Peyer's patch (tissue), 4 donors: ENCODE measurements at regions not wholly inside any gene's neighbourhood (a gene's known extent, or its start where the extent isn't known, plus 50 kb on each side); places are given as distances from the start of the nearest gene placed in this dataset.

Experiments used
- DNase-seq, 3 donors: peaks; one replicate each; pipeline ENCODE4 v3.0.0-alpha.2; 2017 to 2019
- H3K27ac ChIP-seq, 4 donors: fragments of 200-600 bp; sonication (generic); one replicate each; pipeline ENCODE4 v1.5.1; 2016 to 2019
- H3K27me3 ChIP-seq, 2 donors: fragments of 200-600 bp; sonication (generic); one replicate each; pipeline ENCODE4 v1.5.1; 2019
- H3K36me3 ChIP-seq, 3 donors: fragments of 200-600 bp; sonication (generic); one replicate each; pipeline ENCODE4 v1.5.1; 2016 to 2019
- H3K4me1 ChIP-seq, 4 donors: fragments of 200-600 bp; sonication (generic); one replicate each; pipeline ENCODE4 v1.5.1; 2016 to 2019
- H3K4me3 ChIP-seq, 4 donors: fragments of 200-600 bp; sonication (generic); 1 replicate in 3 of 4; 2 replicates in 1 of 4; pipeline ENCODE4 v1.5.1; 2016 to 2019; ENCODE audit warnings: mild to moderate bottlenecking in 1 of 4
- H3K9me3 ChIP-seq, 4 donors: fragments of 200-600 bp; sonication (generic); one replicate each; pipeline ENCODE4 v1.5.1; 2016 to 2019; ENCODE audit warnings: mild to moderate bottlenecking in 1 of 4
- CTCF ChIP-seq, 6 experiments: fragments of 450-650 bp in 4 of 6; fragments of 200-600 bp in 2 of 6; sonication (generic) in 1 of 6; IDR thresholded peaks; one replicate each; pipeline ENCODE4 v1.5.1; 2017 to 2019; ENCODE audit warnings: antibody characterized with exemption in 6 of 6, mild to moderate bottlenecking in 3 of 6, moderate library complexity in 1 of 6
- POLR2A ChIP-seq, 2 donors: fragments of 450-650 bp; IDR thresholded peaks; one replicate each; pipeline ENCODE4 v1.5.1; 2017; ENCODE audit warnings: antibody characterized with exemption in 2 of 2, mild to moderate bottlenecking in 2 of 2, moderate library complexity in 2 of 2

- H3K9me3 ChIP-seq, result no peaks in the 10 kb centered on the region
- no peak overlapping the region for H3K27ac ChIP-seq
- no peaks in the 10 kb centered on the region for H3K27me3 ChIP-seq
- no peaks in the 10 kb centered on the region for H3K4me1 ChIP-seq
- DNase-seq, result no peak
- TF ChIP-seq POLR2A (IDR thresholded peaks at IDR 0.05), result no peak
- no peak for TF ChIP-seq CTCF (IDR thresholded peaks at IDR 0.05)
- H3K4me3 ChIP-seq, result no peak overlapping the region
- H3K36me3 ChIP-seq, result no peaks in the 10 kb centered on the region
These were observed 749.5 kb downstream of the VRK1 start for GRCh38 chr14:97546491-97547230.

DNA sequence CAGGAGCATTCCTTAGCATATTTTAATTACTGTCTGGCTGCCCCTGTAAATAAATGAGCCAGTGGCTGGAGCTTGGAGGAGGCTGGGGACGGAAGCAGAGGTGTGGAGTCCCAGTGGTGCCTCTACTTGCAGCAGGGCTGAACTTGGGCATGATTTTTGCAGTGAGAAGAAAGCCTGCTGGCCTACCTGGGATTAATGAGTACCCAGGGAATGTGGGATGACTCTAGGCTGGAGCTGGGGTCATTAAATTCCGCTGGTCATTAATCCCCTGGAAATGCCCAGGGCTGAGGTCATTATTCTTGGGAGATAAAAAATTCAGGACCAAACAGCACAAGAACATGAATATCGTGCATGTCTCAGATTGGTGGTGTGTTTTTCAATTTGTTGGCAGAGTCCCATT is 753.3 kb downstream of the VRK1 start:
- Histone ChIP-seq H3K36me3 (no peaks in the 10 kb centered on the region), H3K27ac (no peak overlapping the region), H3K27me3 (no peaks in the 10 kb centered on the region), H3K4me1 (no peaks in the 10 kb centered on the region), H3K4me3 (no peak overlapping the region), H3K9me3 (no peaks in the 10 kb centered on the region)
- DNase-seq, result no peak
- TF ChIP-seq POLR2A (IDR thresholded peaks at IDR 0.05) (no peak), CTCF (IDR thresholded peaks at IDR 0.05) (no peak)

DNA sequence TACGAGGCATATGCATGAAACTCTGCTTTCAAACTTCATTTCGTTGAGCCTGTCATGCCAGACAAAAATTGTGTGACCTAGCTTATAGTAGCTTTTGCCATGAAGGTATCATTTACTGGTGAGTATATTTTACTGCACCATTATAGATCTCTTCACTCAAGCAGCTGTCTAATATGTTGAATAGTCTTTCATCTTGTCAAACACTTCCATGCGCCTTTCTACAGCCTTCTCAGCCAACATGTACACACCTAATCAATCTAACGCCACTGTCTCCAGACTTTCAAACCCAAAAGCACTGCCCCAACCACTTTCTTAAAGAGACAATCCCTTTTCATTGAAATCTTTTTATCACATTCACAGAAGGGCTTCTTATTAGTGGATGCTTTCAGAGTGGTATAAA is 757.4 kb downstream of the VRK1 start:
- Histone ChIP-seq H3K4me3 (no peak overlapping the region), H3K27me3 (no peaks in the 10 kb centered on the region), H3K4me1 (no peaks in the 10 kb centered on the region), H3K9me3 (no peaks in the 10 kb centered on the region), H3K36me3 (no peaks in the 10 kb centered on the region), H3K27ac (no peak overlapping the region)
- TF ChIP-seq POLR2A (IDR thresholded peaks at IDR 0.05) (no peak), CTCF (IDR thresholded peaks at IDR 0.05) (no peak)
- DNase-seq, result no peak

GRCh38 chr14:97564334-97564733 is 767.2 kb downstream of the VRK1 start:
- TF ChIP-seq CTCF (IDR thresholded peaks at IDR 0.05) (no peak), POLR2A (IDR thresholded peaks at IDR 0.05) (no peak)
- H3K4me1 ChIP-seq, result no peaks in the 10 kb centered on the region
- no peaks in the 10 kb centered on the region for H3K36me3 ChIP-seq
- H3K27me3 ChIP-seq, result no peaks in the 10 kb centered on the region
- H3K4me3 ChIP-seq, result no peak overlapping the region
- DNase-seq, result no peak
- H3K27ac ChIP-seq, result no peak overlapping the region
- no peaks in the 10 kb centered on the region for H3K9me3 ChIP-seq

GRCh38 chr14:97571201-97571600 is 774.0 kb downstream of the VRK1 start:
- Histone ChIP-seq H3K9me3 (no peaks in the 10 kb centered on the region), H3K4me3 (no peak overlapping the region), H3K4me1 (no peaks in the 10 kb centered on the region), H3K36me3 (no peaks in the 10 kb centered on the region), H3K27ac (no peak overlapping the region), H3K27me3 (no peaks in the 10 kb centered on the region)
- no peak for DNase-seq
- no peak for TF ChIP-seq POLR2A (IDR thresholded peaks at IDR 0.05)
- TF ChIP-seq CTCF (IDR thresholded peaks at IDR 0.05), result no peak
